ENCODE measurements at regions not wholly inside any gene's neighbourhood (a gene's known extent, or its start where the extent isn't known, plus 50 kb on each side); places are given as distances from the start of the nearest gene placed in this dataset.

DNA sequence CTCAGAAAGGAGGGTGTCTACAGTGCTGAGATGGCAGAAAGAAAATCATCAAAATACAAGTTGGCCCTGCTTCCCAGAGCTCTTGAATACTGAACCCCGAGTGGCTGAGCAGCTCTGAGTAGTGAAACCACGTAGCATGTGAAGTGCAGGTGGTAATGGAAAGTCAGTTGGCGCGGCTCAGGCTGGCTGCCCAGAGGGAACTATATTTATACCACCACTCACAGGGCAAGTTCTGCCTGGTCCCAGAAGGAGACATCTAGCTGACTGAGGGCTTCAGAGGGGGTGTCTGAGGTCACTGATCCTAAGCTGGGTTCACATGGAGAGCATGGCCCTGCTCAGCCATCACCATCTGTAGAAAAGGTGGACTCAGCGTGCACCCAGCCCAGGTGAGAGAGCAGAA, 129.6 kb upstream of the AGBL1 start:
- TF ChIP-seq CTCF (IDR thresholded peaks at IDR 0.05; ENCODE audit: low read depth, low read length, poor library complexity, severe bottlenecking): no peak
- TF ChIP-seq EZH2phosphoT487 (IDR thresholded peaks at IDR 0.05; ENCODE audit: borderline replicate concordance, low read length): no peak

DNA sequence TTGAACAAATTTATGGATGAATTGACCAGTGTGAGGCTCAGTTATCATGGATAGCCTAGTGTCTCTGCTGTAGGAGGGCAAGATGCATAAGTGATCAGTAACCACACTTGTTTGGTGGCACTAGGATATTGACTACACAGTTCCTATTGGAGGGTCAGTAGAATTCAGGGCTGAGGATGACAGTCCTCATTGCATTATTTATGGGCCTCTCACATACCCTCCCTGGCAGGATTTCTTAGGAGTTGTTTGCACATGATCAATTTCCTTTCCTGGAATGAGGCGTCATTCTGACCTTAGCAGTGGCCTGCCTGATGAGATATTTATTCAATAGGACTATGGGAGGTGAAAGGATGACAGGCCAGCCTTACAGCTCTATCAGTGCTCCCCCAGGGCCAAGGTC, 125.1 kb upstream of the AGBL1 start:
- Histone ChIP-seq H3K4me1 (ENCODE audit: control insufficient read depth, low read length) (no peaks in the 10 kb centered on the region), H3K27ac (ENCODE audit: low read depth, low read length) (no peak overlapping the region), H3K36me3 (ENCODE audit: control insufficient read depth, low read length) (no peaks in the 10 kb centered on the region), H4K20me1 (ENCODE audit: control insufficient read depth, insufficient read depth, low read depth, low read length) (no peaks in the 10 kb centered on the region), H3K9me2 (replicated peaks; ENCODE audit: control insufficient read depth, low read length) (no peaks in the 10 kb centered on the region), H3K4me2 (ENCODE audit: low read length) (no peak overlapping the region), H3K4me3 (ENCODE audit: low read length) (no peak overlapping the region), H3K79me2 (ENCODE audit: control insufficient read depth, low read length) (no peaks in the 10 kb centered on the region), H3F3A (ENCODE audit: control insufficient read depth, insufficient read depth) (no peaks in the 10 kb centered on the region), H3K9me3 (ENCODE audit: control insufficient read depth, insufficient read depth, low read length) (no peaks in the 10 kb centered on the region), H3K27me3 (ENCODE audit: control insufficient read depth, low read length) (no peaks in the 10 kb centered on the region; the same call in 1 of the 2 replicates)
- no peak for TF ChIP-seq CTCF (IDR thresholded peaks at IDR 0.05; ENCODE audit: low read depth, low read length, poor library complexity, severe bottlenecking)
- TF ChIP-seq EZH2phosphoT487 (IDR thresholded peaks at IDR 0.05; ENCODE audit: borderline replicate concordance, low read length): no peak

More for the DNA sequence above, 129.6 kb upstream of the AGBL1 start:
- Histone ChIP-seq H3K9me3 (ENCODE audit: control insufficient read depth, insufficient read depth, low read length) (no peaks in the 10 kb centered on the region), H3K4me1 (ENCODE audit: control insufficient read depth, low read length) (no peaks in the 10 kb centered on the region), H3F3A (ENCODE audit: control insufficient read depth, insufficient read depth) (no peaks in the 10 kb centered on the region), H3K79me2 (ENCODE audit: control insufficient read depth, low read length) (no peaks in the 10 kb centered on the region), H3K36me3 (ENCODE audit: control insufficient read depth, low read length) (no peaks in the 10 kb centered on the region), H3K27ac (ENCODE audit: low read depth, low read length) (no peak overlapping the region), H3K4me2 (ENCODE audit: low read length) (no peak overlapping the region), H3K9me2 (replicated peaks; ENCODE audit: control insufficient read depth, low read length) (no peaks in the 10 kb centered on the region), H3K27me3 (ENCODE audit: control insufficient read depth, low read length) (no peaks in the 10 kb centered on the region), H3K4me3 (ENCODE audit: low read length) (no peak overlapping the region), H4K20me1 (ENCODE audit: control insufficient read depth, insufficient read depth, low read depth, low read length) (no peaks in the 10 kb centered on the region)

DNA sequence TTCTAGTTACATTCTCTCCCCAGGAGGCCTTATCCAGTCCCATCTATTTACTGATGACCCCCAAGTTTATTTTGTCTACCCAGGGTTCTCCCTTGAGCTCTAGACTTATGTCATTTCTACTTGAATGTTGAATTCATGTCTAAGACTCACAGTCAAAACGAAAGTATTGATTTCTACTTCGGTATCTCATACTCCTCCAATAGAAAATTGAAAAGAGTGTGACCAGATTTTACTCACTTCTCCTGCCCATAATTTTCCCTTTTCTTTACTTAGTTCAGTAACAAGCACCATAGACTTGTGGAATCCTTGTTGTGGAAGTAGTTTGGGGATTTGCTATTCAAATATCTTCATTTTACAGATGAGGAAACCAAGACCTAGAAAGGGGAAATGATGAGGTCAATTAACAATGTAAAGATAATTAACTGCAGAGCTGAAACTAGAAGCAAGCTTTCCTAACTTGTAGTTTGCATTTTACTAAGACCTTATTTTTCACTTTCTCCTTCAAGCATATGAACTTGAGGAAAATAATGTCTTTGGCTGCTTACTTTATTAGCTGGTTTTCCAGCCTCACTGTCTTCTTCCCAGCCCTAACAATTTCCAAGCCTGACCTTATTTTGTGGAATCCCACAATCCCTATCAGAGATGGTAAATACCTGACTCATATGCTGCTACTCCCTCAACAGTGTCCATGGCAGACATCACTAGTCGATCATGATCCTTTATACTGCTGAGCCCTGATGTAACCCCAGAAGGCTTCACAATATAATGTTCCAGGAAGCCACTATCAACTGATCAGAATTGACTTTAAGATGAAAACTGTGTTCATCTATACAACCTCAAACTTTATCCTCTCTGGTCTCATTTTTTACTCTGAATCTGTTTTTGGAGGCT, 123.9 kb upstream of the AGBL1 start:
- Histone ChIP-seq H4K20me1 (ENCODE audit: control insufficient read depth, insufficient read depth, low read depth, low read length) (no peaks in the 10 kb centered on the region), H3K4me1 (ENCODE audit: control insufficient read depth, low read length) (no peaks in the 10 kb centered on the region), H3K27ac (ENCODE audit: low read depth, low read length) (no peak overlapping the region), H3K4me2 (ENCODE audit: low read length) (no peak overlapping the region), H3K9me3 (ENCODE audit: control insufficient read depth, insufficient read depth, low read length) (no peaks in the 10 kb centered on the region), H3K9me2 (replicated peaks; ENCODE audit: control insufficient read depth, low read length) (no peaks in the 10 kb centered on the region), H3K27me3 (ENCODE audit: control insufficient read depth, low read length) (no peaks in the 10 kb centered on the region; the same call in 1 of the 2 replicates), H3K79me2 (ENCODE audit: control insufficient read depth, low read length) (no peaks in the 10 kb centered on the region), H3F3A (ENCODE audit: control insufficient read depth, insufficient read depth) (no peaks in the 10 kb centered on the region), H3K36me3 (ENCODE audit: control insufficient read depth, low read length) (no peaks in the 10 kb centered on the region), H3K4me3 (ENCODE audit: low read length) (no peak overlapping the region)
- TF ChIP-seq CTCF (IDR thresholded peaks at IDR 0.05; ENCODE audit: low read depth, low read length, poor library complexity, severe bottlenecking) (no peak), EZH2phosphoT487 (IDR thresholded peaks at IDR 0.05; ENCODE audit: borderline replicate concordance, low read length) (no peak)
